Body of pancreas (tissue), 4 donors: ENCODE measurements at regions not wholly inside any gene's neighbourhood (a gene's known extent, or its start where the extent isn't known, plus 50 kb on each side); places are given as distances from the start of the nearest gene placed in this dataset.

Experiments used
- POLR2A ChIP-seq, 3 donors: fragments of 450-650 bp; IDR thresholded peaks; one replicate each; pipeline ENCODE4 v1.6.1; 2016; ENCODE audit warnings: antibody characterized with exemption in 3 of 3, mild to moderate bottlenecking in 2 of 3
- TF ChIP-seq, protein P1 (sequence below), 7 experiments: fragments of 450-650 bp in 4 of 7; fragments of 200-600 bp in 3 of 7; sonication (generic) in 3 of 7; IDR thresholded peaks; one replicate each; pipeline ENCODE4 v1.5.1; 2016 to 2019; ENCODE audit warnings: antibody characterized with exemption in 7 of 7

DNA sequence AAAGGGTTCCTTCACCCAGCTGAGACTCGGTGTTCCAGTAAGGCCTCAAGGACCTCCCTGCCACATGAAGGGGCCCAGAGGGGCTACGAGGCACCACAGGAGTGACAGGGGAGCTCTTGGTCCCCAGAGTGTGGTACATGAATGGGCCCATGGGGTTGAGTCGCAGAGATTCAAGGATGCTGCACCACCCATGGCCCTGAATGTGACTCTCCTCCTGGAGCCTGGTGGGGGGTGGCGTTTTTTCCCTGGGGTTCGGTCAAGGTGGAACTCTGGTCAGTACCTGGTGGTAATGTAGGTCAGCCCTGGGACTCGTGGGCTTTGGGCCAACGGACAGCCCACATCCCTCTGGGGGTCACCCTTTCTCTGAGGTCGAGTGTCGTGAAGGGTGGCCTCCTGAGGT lies 204.0 kb downstream of the UBE3A start:
- TF ChIP-seq, protein P1, sequence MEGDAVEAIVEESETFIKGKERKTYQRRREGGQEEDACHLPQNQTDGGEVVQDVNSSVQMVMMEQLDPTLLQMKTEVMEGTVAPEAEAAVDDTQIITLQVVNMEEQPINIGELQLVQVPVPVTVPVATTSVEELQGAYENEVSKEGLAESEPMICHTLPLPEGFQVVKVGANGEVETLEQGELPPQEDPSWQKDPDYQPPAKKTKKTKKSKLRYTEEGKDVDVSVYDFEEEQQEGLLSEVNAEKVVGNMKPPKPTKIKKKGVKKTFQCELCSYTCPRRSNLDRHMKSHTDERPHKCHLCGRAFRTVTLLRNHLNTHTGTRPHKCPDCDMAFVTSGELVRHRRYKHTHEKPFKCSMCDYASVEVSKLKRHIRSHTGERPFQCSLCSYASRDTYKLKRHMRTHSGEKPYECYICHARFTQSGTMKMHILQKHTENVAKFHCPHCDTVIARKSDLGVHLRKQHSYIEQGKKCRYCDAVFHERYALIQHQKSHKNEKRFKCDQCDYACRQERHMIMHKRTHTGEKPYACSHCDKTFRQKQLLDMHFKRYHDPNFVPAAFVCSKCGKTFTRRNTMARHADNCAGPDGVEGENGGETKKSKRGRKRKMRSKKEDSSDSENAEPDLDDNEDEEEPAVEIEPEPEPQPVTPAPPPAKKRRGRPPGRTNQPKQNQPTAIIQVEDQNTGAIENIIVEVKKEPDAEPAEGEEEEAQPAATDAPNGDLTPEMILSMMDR (IDR thresholded peaks at IDR 0.05), result no peak
- no peak for TF ChIP-seq POLR2A (IDR thresholded peaks at IDR 0.05)
